Effector memory CD4-positive, alpha-beta T cell (primary cell): ENCODE measurements at regions not wholly inside any gene's neighbourhood (a gene's known extent, or its start where the extent isn't known, plus 50 kb on each side); places are given as distances from the start of the nearest gene placed in this dataset.

ENCODE experiments used
- DNase-seq, 3 donors: peaks; one replicate each; pipeline ENCODE4 v3.0.0-alpha.2; 2020
- H3K27ac ChIP-seq: 2 replicates; pipeline ENCODE4 v1.7.0; 2013; ENCODE audit warnings: mild to moderate bottlenecking, low read length, moderate library complexity; ENCODE audit not compliant: insufficient read depth, poor library complexity, severe bottlenecking
- H3K27me3 ChIP-seq: replicated peaks from 2 replicates; pipeline ENCODE4 v1.7.0; 2013; ENCODE audit warnings: mild to moderate bottlenecking, low read length; ENCODE audit not compliant: insufficient read depth, control insufficient read depth, poor library complexity, severe bottlenecking
- H3K36me3 ChIP-seq: 2 replicates; pipeline ENCODE4 v1.7.0; 2013; ENCODE audit warnings: mild to moderate bottlenecking, low read length, moderate library complexity; ENCODE audit not compliant: control insufficient read depth, insufficient read depth
- H3K4me1 ChIP-seq: 2 replicates; pipeline ENCODE4 v1.7.0; 2013; ENCODE audit warnings: low read length, mild to moderate bottlenecking; ENCODE audit not compliant: control insufficient read depth, insufficient read depth, poor library complexity, severe bottlenecking
- H3K4me3 ChIP-seq: 2 replicates; pipeline ENCODE4 v1.7.0; 2013; ENCODE audit warnings: low read length, low read depth, mild to moderate bottlenecking; ENCODE audit not compliant: insufficient read depth, poor library complexity, severe bottlenecking
- H3K9me3 ChIP-seq: 2 replicates; pipeline ENCODE4 v1.7.0; 2013; ENCODE audit warnings: mild to moderate bottlenecking, low read length, moderate library complexity; ENCODE audit not compliant: control insufficient read depth

GRCh38 chr9:87077986-87078385, 130.7 kb upstream of the GAS1 start:
- Histone ChIP-seq H3K9me3 (no peaks in the 10 kb centered on the region), H3K27ac (no peak overlapping the region), H3K36me3 (no peaks in the 10 kb centered on the region), H3K4me3 (no peak overlapping the region), H3K27me3 (no peaks in the 10 kb centered on the region), H3K4me1 (no peaks in the 10 kb centered on the region)
- no peak for DNase-seq

- H3K4me1 ChIP-seq: no peaks in the 10 kb centered on the region
- no peak overlapping the region for H3K4me3 ChIP-seq
- no peak overlapping the region for H3K27ac ChIP-seq
- no peak for DNase-seq
- H3K27me3 ChIP-seq: no peaks in the 10 kb centered on the region
- H3K36me3 ChIP-seq: no peaks in the 10 kb centered on the region
- H3K9me3 ChIP-seq: no peaks in the 10 kb centered on the region
Measured at GRCh38 chr9:87080512-87081264, 133.4 kb upstream of the GAS1 start.

DNA sequence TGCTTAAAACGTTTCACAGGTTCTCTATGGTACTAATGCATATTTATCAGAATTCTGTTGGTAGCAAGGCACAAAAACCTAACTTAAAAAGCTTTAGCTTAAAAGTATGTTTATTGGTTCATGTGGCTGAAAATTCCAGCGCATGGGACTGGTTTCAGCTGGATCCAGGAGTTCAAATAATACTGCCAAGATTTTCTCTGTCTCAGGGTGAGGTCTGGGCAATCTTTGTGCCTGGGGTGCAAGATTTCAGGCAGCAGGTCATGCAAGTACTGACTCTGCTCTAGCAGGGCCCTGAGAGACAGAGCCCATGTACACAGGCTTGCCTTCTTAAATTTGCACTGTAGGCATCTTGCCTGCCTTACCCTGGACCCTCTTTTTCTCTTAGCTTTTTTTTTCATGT, 134.2 kb upstream of the GAS1 start:
- H3K27ac ChIP-seq: no peak overlapping the region
- no peaks in the 10 kb centered on the region for H3K36me3 ChIP-seq
- no peak for DNase-seq
- no peak overlapping the region for H3K4me3 ChIP-seq
- H3K4me1 ChIP-seq: no peaks in the 10 kb centered on the region
- no peaks in the 10 kb centered on the region for H3K27me3 ChIP-seq
- H3K9me3 ChIP-seq: no peaks in the 10 kb centered on the region

- Histone ChIP-seq H3K9me3 (no peaks in the 10 kb centered on the region), H3K4me3 (no peak overlapping the region), H3K27ac (no peak overlapping the region), H3K36me3 (no peaks in the 10 kb centered on the region), H3K4me1 (no peaks in the 10 kb centered on the region), H3K27me3 (no peaks in the 10 kb centered on the region)
- DNase-seq: no peak
Measured at GRCh38 chr9:87083986-87084385, 136.7 kb upstream of the GAS1 start.

- Histone ChIP-seq H3K4me1 (no peaks in the 10 kb centered on the region), H3K9me3 (no peaks in the 10 kb centered on the region), H3K36me3 (no peaks in the 10 kb centered on the region), H3K4me3 (no peak overlapping the region), H3K27ac (no peak overlapping the region), H3K27me3 (no peaks in the 10 kb centered on the region)
- no peak for DNase-seq
Measured at GRCh38 chr9:87084407-87084806, 137.1 kb upstream of the GAS1 start.

DNA sequence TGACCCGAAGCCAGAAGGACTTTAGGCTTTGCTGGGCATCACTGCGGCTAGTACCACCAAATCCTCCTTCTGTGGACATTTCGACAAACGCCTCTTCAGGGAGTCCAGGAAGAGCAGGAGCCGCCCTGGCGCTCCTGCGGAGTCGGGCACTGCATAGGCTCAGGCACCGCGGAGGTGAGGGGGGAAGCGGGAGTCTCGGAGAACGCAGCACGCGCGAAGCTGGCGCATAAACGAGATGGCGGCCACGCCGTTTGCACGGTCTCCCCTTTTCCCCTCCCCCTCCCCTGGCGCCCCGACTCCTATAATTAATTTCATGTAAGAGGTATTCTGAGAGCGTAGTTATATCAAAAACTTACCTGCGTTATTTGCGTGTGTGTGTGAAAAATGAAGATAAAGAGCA, 137.8 kb upstream of the GAS1 start:
- Histone ChIP-seq H3K4me1 (no peaks in the 10 kb centered on the region), H3K9me3 (no peaks in the 10 kb centered on the region), H3K36me3 (no peaks in the 10 kb centered on the region), H3K27ac (no peak overlapping the region), H3K27me3 (no peaks in the 10 kb centered on the region), H3K4me3 (no peak overlapping the region)
- DNase-seq: no peak

GRCh38 chr9:87085521-87085920, 138.2 kb upstream of the GAS1 start:
- Histone ChIP-seq H3K9me3 (no peaks in the 10 kb centered on the region), H3K4me1 (no peaks in the 10 kb centered on the region), H3K36me3 (no peaks in the 10 kb centered on the region), H3K27ac (no peak overlapping the region), H3K27me3 (no peaks in the 10 kb centered on the region), H3K4me3 (no peak overlapping the region)
- DNase-seq: no peak

GRCh38 chr9:87086221-87086818, 139.0 kb upstream of the GAS1 start:
- DNase-seq: no peak
- Histone ChIP-seq H3K9me3 (no peaks in the 10 kb centered on the region), H3K36me3 (no peaks in the 10 kb centered on the region), H3K4me1 (no peaks in the 10 kb centered on the region), H3K27me3 (no peaks in the 10 kb centered on the region), H3K27ac (no peak overlapping the region), H3K4me3 (no peak overlapping the region)

GRCh38 chr9:87087197-87087596, 139.9 kb upstream of the GAS1 start:
- H3K36me3 ChIP-seq: no peaks in the 10 kb centered on the region
- no peak overlapping the region for H3K27ac ChIP-seq
- no peaks in the 10 kb centered on the region for H3K4me1 ChIP-seq
- no peaks in the 10 kb centered on the region for H3K27me3 ChIP-seq
- no peak for DNase-seq
- H3K4me3 ChIP-seq: no peak overlapping the region
- no peaks in the 10 kb centered on the region for H3K9me3 ChIP-seq

- H3K27me3 ChIP-seq: no peaks in the 10 kb centered on the region
- no peaks in the 10 kb centered on the region for H3K4me1 ChIP-seq
- no peaks in the 10 kb centered on the region for H3K9me3 ChIP-seq
- no peaks in the 10 kb centered on the region for H3K36me3 ChIP-seq
- DNase-seq: no peak
- H3K27ac ChIP-seq: no peak overlapping the region
- no peak overlapping the region for H3K4me3 ChIP-seq
Measured at GRCh38 chr9:87088192-87088591, 140.9 kb upstream of the GAS1 start.
